HG02610 (cell line): ENCODE measurements at regions not wholly inside any gene's neighbourhood (a gene's known extent, or its start where the extent isn't known, plus 50 kb on each side); places are given as distances from the start of the nearest gene placed in this dataset.

Source experiments
- ATAC-seq: cut with Tn5 transposase; IDR thresholded peaks from one replicate; pipeline ENCODE4 v1.9.1; 2021; ENCODE audit warnings: mild to moderate bottlenecking, moderate library complexity; ENCODE audit not compliant: unreplicated experiment

- ATAC-seq: no peak
Observed at GRCh38 chr3:189103208-189103607, 68.6 kb upstream of the TPRG1 start.

DNA sequence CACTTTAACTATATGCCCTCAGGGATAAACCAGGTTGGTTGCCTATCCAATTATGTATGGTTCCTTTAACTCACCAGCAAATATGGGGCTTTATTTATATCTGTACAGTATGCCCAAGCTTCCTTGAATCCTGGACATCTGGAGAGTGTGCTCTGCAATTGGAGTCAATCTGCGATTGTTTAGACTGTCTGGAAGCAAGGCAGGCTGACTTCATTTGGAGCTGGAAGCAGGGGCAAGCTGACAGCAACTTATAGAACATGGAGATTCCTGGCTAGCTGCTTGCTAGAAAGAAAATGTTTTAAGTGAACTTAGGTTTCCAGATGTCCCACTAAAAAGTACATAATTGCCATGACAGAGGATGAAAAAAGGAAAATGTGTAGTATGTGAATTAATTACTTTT lies 63.7 kb upstream of the TPRG1 start:
- no peak for ATAC-seq

DNA sequence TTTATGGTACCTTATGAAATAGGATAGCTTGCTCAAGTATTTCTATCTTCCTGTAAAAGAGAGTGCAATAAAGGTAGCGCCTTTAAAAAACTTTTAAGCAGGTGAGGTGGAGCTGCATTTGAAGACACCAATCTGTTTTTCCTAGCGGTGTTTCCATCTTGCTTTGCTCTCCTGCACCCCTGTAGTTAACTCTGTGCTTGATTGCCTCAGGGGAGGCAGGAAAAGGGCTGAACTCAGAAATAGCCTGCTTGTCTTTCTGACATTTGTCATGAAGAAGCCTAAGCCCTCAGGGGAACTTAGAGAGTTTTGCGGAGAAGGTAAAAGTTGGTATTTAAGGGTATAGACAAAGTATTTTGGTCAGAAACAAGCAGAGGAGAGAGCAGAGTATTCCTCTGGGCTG lies 63.0 kb upstream of the TPRG1 start:
- ATAC-seq: no peak

- ATAC-seq: no peak
Observed at GRCh38 chr3:189109145-189109544, 62.6 kb upstream of the TPRG1 start.

- no peak for ATAC-seq
Observed at GRCh38 chr3:189117087-189117486, 54.7 kb upstream of the TPRG1 start.

DNA sequence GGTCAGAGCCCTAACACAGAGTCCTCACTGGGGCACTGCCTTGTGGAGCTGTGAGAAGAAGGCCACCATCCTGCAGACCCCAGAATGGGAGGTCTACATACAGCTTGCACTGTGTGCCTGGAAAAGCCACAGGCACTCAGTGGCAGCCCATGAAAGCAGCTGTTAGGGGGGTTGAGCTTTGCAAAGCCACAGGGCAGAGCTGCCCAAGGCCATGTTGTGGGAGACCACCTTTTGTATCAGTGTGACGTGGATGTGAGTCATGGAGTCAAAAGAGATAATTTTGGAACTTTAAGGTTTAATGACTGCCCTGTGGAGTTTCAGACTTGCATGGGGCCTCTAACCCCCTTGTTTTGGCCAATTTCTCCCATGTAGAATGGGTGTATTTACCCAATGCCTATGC lies 52.9 kb upstream of the TPRG1 start:
- no peak for ATAC-seq

DNA sequence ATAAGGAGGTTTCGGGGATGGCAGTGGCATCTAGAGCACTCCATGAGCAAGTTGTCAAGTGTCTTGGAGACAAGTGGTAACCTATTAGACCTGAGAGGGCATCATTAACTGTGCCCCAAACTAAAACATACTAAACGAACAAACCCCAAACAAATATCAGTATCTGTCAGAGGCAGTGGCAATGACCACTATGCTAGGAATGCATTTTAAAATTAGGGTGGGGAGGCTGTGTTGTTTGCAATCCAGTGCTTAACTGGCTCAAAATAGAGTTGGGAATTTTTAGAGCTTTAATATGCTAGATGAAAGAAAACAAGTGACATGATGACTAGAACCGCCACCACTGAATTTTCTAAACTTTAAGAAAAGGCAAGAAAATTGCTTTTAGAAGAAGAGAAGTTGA lies 51.8 kb upstream of the TPRG1 start:
- no peak for ATAC-seq

GRCh38 chr3:189121092-189121491 lies 50.7 kb upstream of the TPRG1 start:
- ATAC-seq: no peak
